ENCODE measurements at regions not wholly inside any gene's neighbourhood (a gene's known extent, or its start where the extent isn't known, plus 50 kb on each side); places are given as distances from the start of the nearest gene placed in this dataset.

- TF ChIP-seq CTCF (IDR thresholded peaks at IDR 0.05; ENCODE audit: unreplicated experiment), result no peak
- intact Hi-C loops (cut with micrococcal nuclease; ENCODE audit: unreplicated experiment), result loop anchor here (2.0 to 5.0 kb wide), 2 partner anchors 77 to 120 kb away; no protein-coding TSS in a partner anchor
- CTCF ChIA-PET, result no interaction called here
- H3K4me3 Mint-ChIP-seq (ENCODE audit: low read depth, unreplicated experiment), result no peak overlapping the region
- no peaks in the 10 kb centered on the region for H3K9me3 Mint-ChIP-seq (ENCODE audit: low read depth, unreplicated experiment)
- no peaks in the 10 kb centered on the region for H3K36me3 Mint-ChIP-seq (ENCODE audit: insufficient read depth, unreplicated experiment)
- BruUV-seq (replicated peaks), result no TSS peak
- H3K4me1 Mint-ChIP-seq (ENCODE audit: low read depth, unreplicated experiment), result no peaks in the 10 kb centered on the region
- no peaks in the 10 kb centered on the region for H3K27me3 Mint-ChIP-seq (ENCODE audit: unreplicated experiment)
- no peak overlapping the region for H3K27ac Mint-ChIP-seq (ENCODE audit: unreplicated experiment)
- DNase-seq, result no peak
These were observed 745.8 kb upstream of the GALNTL6 start for GRCh38 chr4:171067422-171067821.

GRCh38 chr4:171049380-171049779 lies 763.8 kb upstream of the GALNTL6 start:
- Mint-ChIP-seq H3K4me1 (ENCODE audit: low read depth, unreplicated experiment) (no peaks in the 10 kb centered on the region), H3K27me3 (ENCODE audit: unreplicated experiment) (no peaks in the 10 kb centered on the region), H3K9me3 (ENCODE audit: low read depth, unreplicated experiment) (no peaks in the 10 kb centered on the region), H3K4me3 (ENCODE audit: low read depth, unreplicated experiment) (no peak overlapping the region), H3K36me3 (ENCODE audit: insufficient read depth, unreplicated experiment) (no peaks in the 10 kb centered on the region), H3K27ac (ENCODE audit: unreplicated experiment) (no peak overlapping the region)
- CTCF ChIA-PET, result no interaction called here
- no peak for DNase-seq
- BruUV-seq (replicated peaks), result no TSS peak
- TF ChIP-seq CTCF (IDR thresholded peaks at IDR 0.05; ENCODE audit: unreplicated experiment), result no peak
- intact Hi-C loops (cut with micrococcal nuclease; ENCODE audit: unreplicated experiment), result no loop called here

- no peaks in the 10 kb centered on the region for H3K4me1 Mint-ChIP-seq (ENCODE audit: low read depth, unreplicated experiment)
- no peaks in the 10 kb centered on the region for H3K36me3 Mint-ChIP-seq (ENCODE audit: insufficient read depth, unreplicated experiment)
- DNase-seq, result no peak
- intact Hi-C loops (cut with micrococcal nuclease; ENCODE audit: unreplicated experiment), result no loop called here
- TF ChIP-seq CTCF (IDR thresholded peaks at IDR 0.05; ENCODE audit: unreplicated experiment), result no peak
- H3K27me3 Mint-ChIP-seq (ENCODE audit: unreplicated experiment), result no peaks in the 10 kb centered on the region
- no TSS peak for BruUV-seq (replicated peaks)
- no peak overlapping the region for H3K27ac Mint-ChIP-seq (ENCODE audit: unreplicated experiment)
- H3K9me3 Mint-ChIP-seq (ENCODE audit: low read depth, unreplicated experiment), result no peaks in the 10 kb centered on the region
- no peak overlapping the region for H3K4me3 Mint-ChIP-seq (ENCODE audit: low read depth, unreplicated experiment)
- CTCF ChIA-PET, result no interaction called here
These were observed 770.1 kb upstream of the GALNTL6 start for GRCh38 chr4:171042989-171043524.

GRCh38 chr4:171035909-171036308 lies 777.3 kb upstream of the GALNTL6 start:
- CTCF ChIA-PET, result no interaction called here
- BruUV-seq (replicated peaks), result no TSS peak
- Mint-ChIP-seq H3K27me3 (ENCODE audit: unreplicated experiment) (no peaks in the 10 kb centered on the region), H3K4me3 (ENCODE audit: low read depth, unreplicated experiment) (no peak overlapping the region), H3K36me3 (ENCODE audit: insufficient read depth, unreplicated experiment) (no peaks in the 10 kb centered on the region), H3K27ac (ENCODE audit: unreplicated experiment) (no peak overlapping the region), H3K9me3 (ENCODE audit: low read depth, unreplicated experiment) (no peaks in the 10 kb centered on the region), H3K4me1 (ENCODE audit: low read depth, unreplicated experiment) (no peaks in the 10 kb centered on the region)
- DNase-seq, result no peak
- TF ChIP-seq CTCF (IDR thresholded peaks at IDR 0.05; ENCODE audit: unreplicated experiment), result no peak
- intact Hi-C loops (cut with micrococcal nuclease; ENCODE audit: unreplicated experiment), result no loop called here
